GM12873 (cell line): ENCODE measurements at regions not wholly inside any gene's neighbourhood (a gene's known extent, or its start where the extent isn't known, plus 50 kb on each side); places are given as distances from the start of the nearest gene placed in this dataset.

ENCODE experiments used
- CTCF ChIP-seq: IDR thresholded peaks from 2 replicates; pipeline ENCODE4 v1.5.1; 2012; ENCODE audit warnings: low read depth, mild to moderate bottlenecking, moderate library complexity, low read length, control low read depth; ENCODE audit not compliant: insufficient read depth; ENCODE audit errors: missing control alignments

DNA sequence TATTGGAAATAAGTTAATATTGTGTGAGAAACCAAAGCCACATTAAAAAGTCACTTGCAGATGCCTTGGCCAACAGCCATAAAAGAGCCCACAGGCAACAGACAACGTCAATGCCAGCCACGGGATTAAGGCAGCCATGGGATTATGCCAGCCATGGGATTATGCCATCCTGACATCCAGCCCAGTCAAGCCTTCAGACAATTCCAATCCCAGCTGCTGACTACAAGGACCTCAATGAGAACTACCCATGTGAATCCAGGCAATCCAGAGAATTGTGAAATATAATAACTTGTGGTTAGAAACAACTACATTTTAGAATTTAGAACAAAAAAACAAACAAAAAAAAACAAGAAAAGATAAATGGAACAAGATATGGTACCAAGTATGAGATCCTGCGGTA lies 356.6 kb downstream of the EFNB2 start:
- no peak for TF ChIP-seq CTCF

DNA sequence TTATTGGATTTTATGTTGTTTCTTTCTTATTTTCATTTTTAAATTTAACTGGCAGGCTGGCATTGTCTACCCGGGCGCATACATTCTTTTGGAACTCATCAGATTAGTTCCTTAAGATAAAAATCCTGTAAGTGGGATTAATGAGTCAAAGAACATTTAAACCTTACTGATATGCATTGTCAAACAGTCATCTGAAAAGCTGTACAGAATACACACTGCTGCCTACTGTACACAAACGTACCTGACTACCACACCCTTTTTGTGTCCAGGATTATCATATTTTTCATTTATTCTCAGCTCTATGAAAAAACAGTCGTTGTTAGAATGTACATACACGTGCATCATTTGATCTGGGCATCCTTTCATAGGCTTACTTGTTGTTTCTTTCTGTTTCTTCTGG lies 358.3 kb downstream of the EFNB2 start:
- no peak for TF ChIP-seq CTCF

GRCh38 chr13:106176117-106176516 lies 359.3 kb downstream of the EFNB2 start:
- no peak for TF ChIP-seq CTCF

DNA sequence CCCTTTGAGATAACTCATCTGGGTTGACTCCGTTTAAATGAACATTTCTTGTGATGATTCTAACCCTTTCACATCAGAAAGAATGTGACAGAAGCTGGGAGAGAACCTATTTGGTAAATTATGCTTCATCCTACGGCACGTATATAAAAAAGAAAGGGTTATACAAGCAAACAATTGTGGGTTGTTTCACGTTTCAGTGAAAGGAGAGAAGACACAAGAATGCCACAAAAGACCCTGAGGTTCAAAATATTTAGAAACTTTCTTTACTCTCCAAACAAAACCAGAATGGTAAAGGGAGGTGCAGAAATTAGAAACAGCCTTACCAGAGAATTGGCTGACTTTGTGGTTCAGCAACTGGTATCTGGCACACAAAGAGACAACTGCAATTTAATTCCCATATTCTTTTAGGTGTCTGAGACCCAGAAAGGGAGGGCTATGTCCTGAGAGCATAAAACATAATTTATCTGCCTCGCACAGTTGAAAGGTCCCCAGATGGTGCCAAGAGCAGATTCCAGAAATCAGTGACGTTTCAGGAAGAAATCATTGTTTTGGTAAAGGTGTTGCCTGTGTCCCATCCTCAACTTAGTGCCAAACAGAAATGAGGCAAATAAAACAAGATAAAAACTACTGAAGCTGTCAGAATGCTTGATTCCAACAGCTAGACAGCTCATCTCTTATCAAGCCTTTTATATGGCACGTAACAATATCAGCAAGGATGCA lies 361.4 kb downstream of the EFNB2 start:
- no peak for TF ChIP-seq CTCF

DNA sequence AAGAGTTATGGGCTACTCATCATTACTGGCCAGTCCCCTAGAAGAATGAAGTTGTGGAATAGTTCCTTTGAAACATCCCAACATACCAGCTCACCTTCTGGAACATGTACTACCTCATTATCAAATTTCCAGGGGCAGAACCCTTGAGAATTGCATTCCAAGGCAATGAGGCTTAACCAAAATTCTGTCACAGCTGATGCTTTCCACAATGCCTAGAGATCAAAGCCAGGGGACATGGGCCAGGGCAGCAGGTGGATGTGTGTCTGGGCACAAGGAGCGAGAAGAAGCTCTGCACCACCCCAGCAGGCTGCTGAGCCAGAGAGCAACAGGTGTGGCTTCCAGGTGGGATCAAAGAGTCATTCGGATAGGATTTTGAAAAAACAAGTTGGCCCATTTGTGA lies 362.1 kb downstream of the EFNB2 start:
- no peak for TF ChIP-seq CTCF

- no peak for TF ChIP-seq CTCF
Observed at GRCh38 chr13:106172176-106172905, 363.1 kb downstream of the EFNB2 start.

GRCh38 chr13:106163426-106163825 lies 372.0 kb downstream of the EFNB2 start:
- no peak for TF ChIP-seq CTCF
